ENCODE measurements at regions not wholly inside any gene's neighbourhood (a gene's known extent, or its start where the extent isn't known, plus 50 kb on each side); places are given as distances from the start of the nearest gene placed in this dataset.

- Histone ChIP-seq H3F3A (ENCODE audit: low read depth) (no peaks in the 10 kb centered on the region), H3K9ac (no peak overlapping the region), H3K4me1 (peaks cover 8% of the 10 kb centered on the region), H4K20me1 (ENCODE audit: low read depth) (no peaks in the 10 kb centered on the region), H3K79me2 (ENCODE audit: low read depth) (no peaks in the 10 kb centered on the region), H3K4me2 (no peak overlapping the region), H3K27me3 (no peaks in the 10 kb centered on the region), H2AFZ (replicated peaks) (no peak overlapping the region), H3K4me3 (no peak overlapping the region), H3K9me3 (ENCODE audit: low read depth) (no peaks in the 10 kb centered on the region), H3K36me3 (no peaks in the 10 kb centered on the region), H3K27ac (no peak overlapping the region)
- no peaks in the 10 kb centered on the region for H3K36me3 Mint-ChIP-seq
- peaks cover under 1% of the 10 kb centered on the region for H3K27me3 Mint-ChIP-seq (ENCODE audit: insufficient read depth, low read depth)
- H3K4me3 Mint-ChIP-seq: no peak overlapping the region
- H3K9me3 Mint-ChIP-seq: peaks cover 8% of the 10 kb centered on the region
- no peak for DNase-seq (ENCODE audit: low spot score)
- H3K27ac Mint-ChIP-seq: no peak overlapping the region
- H3K4me1 Mint-ChIP-seq: peaks cover 18% of the 10 kb centered on the region
- no peak for TF ChIP-seq CTCF (IDR thresholded peaks at IDR 0.05)
- TF ChIP-seq EZH2 (IDR thresholded peaks at IDR 0.05): no peak
- TF ChIP-seq EZH2phosphoT487 (IDR thresholded peaks at IDR 0.05): no peak
Observed at GRCh38 chr9:19555214-19555613, 146.4 kb downstream of the ACER2 start.

- Mint-ChIP-seq H3K9me3 (peaks cover 8% of the 10 kb centered on the region), H3K27ac (no peak overlapping the region), H3K36me3 (no peaks in the 10 kb centered on the region), H3K4me3 (no peak overlapping the region), H3K27me3 (ENCODE audit: insufficient read depth, low read depth) (no peaks in the 10 kb centered on the region), H3K4me1 (peaks cover 18% of the 10 kb centered on the region)
- Histone ChIP-seq H3K27me3 (no peaks in the 10 kb centered on the region), H2AFZ (replicated peaks) (no peak overlapping the region), H4K20me1 (ENCODE audit: low read depth) (no peaks in the 10 kb centered on the region), H3K9ac (no peak overlapping the region), H3K4me1 (peaks cover 8% of the 10 kb centered on the region), H3K4me2 (no peak overlapping the region), H3F3A (ENCODE audit: low read depth) (no peaks in the 10 kb centered on the region), H3K9me3 (ENCODE audit: low read depth) (no peaks in the 10 kb centered on the region), H3K79me2 (ENCODE audit: low read depth) (no peaks in the 10 kb centered on the region), H3K4me3 (no peak overlapping the region), H3K27ac (no peak overlapping the region), H3K36me3 (no peaks in the 10 kb centered on the region)
- TF ChIP-seq CTCF (IDR thresholded peaks at IDR 0.05) (no peak), EZH2 (IDR thresholded peaks at IDR 0.05) (no peak), EZH2phosphoT487 (IDR thresholded peaks at IDR 0.05) (no peak)
- no peak for DNase-seq (ENCODE audit: low spot score)
Observed at GRCh38 chr9:19554529-19554928, 145.7 kb downstream of the ACER2 start.

GRCh38 chr9:19553441-19553840 is 144.6 kb downstream of the ACER2 start:
- DNase-seq (ENCODE audit: low spot score): no peak
- H3K4me1 Mint-ChIP-seq: peaks cover 18% of the 10 kb centered on the region
- no peak overlapping the region for H3K4me3 Mint-ChIP-seq
- H3K27me3 Mint-ChIP-seq (ENCODE audit: insufficient read depth, low read depth): no peaks in the 10 kb centered on the region
- Histone ChIP-seq H3K9me3 (ENCODE audit: low read depth) (no peaks in the 10 kb centered on the region), H3F3A (ENCODE audit: low read depth) (no peaks in the 10 kb centered on the region), H3K9ac (no peak overlapping the region), H3K4me3 (no peak overlapping the region), H3K27ac (no peak overlapping the region), H2AFZ (replicated peaks) (no peak overlapping the region), H3K4me2 (no peak overlapping the region), H3K79me2 (ENCODE audit: low read depth) (no peaks in the 10 kb centered on the region), H3K36me3 (no peaks in the 10 kb centered on the region), H4K20me1 (ENCODE audit: low read depth) (no peaks in the 10 kb centered on the region), H3K4me1 (peaks cover 8% of the 10 kb centered on the region), H3K27me3 (no peaks in the 10 kb centered on the region)
- TF ChIP-seq CTCF (IDR thresholded peaks at IDR 0.05) (no peak), EZH2 (IDR thresholded peaks at IDR 0.05) (no peak), EZH2phosphoT487 (IDR thresholded peaks at IDR 0.05) (no peak)
- peaks cover 8% of the 10 kb centered on the region for H3K9me3 Mint-ChIP-seq
- H3K27ac Mint-ChIP-seq: no peak overlapping the region
- no peaks in the 10 kb centered on the region for H3K36me3 Mint-ChIP-seq
